DMS114 treated with DMSO at 0.1 percent for 48 hours (cell line): ENCODE measurements at regions not wholly inside any gene's neighbourhood (a gene's known extent, or its start where the extent isn't known, plus 50 kb on each side); places are given as distances from the start of the nearest gene placed in this dataset.
"Not testable (repeated sequence)": the region's sequence is repeated elsewhere in the genome, so short reads cannot be mapped to it uniquely, and the experiment has no call there.

Experiments used
- DNase-seq: peaks from one replicate; lab custom pipeline; 2025; ENCODE audit not compliant: unreplicated experiment; lab: John Stamatoyannopoulos, UW

DNA sequence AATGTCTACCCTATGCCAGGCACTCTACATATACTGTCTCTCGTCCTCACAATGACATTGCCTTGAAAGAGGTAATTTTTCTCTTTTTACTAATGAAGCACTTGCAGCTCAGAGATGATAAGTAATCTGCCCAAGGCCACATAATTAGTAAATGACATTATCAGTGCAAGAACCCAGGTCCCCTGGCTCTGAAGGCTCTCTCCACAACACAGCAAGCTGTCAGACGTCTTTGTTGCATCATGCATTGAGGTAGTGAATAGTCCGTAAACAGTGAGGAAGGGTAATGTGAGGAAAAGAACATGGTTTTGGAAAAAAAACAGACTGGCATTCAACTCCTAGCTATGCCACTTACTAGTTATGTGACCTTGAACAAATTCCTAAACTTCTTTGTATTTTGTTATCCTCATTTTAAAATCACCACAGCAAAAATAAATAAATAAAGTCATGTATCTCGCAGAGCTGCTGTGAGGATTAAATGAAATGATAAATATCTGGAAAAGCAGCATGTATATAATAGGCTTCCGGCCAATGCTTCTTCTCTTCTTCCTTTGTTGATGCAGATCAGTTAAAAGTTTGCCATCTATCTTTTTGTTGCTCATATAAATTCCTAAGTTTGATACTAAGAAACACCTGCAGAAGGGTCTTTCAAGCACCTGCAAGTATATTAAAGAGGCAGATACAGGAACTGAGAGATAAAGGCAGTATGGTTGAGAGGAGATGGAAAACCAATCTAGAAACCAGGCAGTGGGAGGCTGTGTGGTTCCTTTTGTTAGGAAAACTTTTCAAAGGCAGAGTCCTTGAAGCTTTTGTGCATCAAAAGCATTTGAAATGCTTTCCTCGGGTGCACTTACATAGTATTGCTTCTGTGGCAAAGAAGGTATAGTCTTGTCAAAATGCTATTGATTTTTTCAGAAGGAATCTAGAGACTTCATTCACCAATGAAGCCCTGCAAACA, 82.8 kb downstream of the BTG1 start:
- no peak for DNase-seq

DNA sequence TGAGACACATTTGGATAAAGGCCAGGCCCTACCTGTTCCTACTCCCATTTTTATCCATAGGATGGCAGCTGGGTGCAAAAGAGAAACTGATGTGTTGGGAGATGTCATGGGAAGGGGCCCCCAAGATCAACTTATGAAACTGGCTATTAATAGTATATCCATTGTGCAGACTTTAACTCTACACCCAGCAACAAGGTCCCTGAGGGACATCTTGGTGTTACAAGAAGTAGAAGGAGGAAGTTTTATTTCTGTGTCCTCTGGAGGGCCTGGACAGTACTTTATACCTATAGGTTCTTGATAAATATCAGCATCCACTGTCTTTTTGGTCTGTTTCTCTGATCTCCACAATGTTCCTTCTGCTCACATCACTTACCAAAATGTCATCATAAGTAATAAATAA, 84.6 kb downstream of the BTG1 start:
- DNase-seq: no peak

DNA sequence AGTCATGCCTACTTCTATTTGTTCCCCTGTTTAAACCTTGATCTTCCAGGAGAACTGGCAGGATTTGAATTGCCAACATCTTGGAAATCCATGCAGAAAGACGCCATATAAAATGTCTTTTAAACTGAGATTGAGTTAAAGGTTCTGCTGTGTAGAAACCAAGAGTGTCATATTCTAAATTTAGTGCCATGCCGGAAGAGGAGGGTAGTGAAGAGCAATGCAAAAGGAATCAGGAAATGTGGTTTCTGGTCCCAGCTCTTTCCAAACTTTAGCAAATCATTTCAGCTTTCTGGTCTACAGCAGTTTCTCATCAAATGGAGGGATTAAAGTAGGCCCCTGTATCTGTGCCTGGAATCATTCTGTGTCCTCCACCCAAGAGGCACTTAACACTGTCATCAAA, 85.7 kb downstream of the BTG1 start:
- DNase-seq: no peak

DNA sequence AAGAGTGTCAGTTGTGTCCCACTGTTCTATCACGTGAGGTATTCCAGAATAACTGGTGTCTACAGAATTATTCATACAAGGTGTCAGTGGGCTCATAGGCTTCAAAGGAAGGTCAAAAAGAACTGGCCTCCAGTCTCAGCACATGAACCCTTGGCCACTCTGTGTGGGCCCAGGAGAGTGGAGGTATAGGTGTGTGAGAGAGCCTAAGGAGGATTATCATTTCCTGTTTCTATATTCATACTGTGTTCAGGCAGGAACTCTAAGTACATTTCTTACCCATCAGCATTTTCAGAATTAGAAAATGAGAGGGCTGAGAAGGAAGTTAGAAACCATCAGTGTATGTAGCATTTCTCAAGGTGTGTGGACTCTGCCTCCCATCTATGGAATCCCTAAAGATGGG, 87.0 kb downstream of the BTG1 start:
- DNase-seq: no peak

DNA sequence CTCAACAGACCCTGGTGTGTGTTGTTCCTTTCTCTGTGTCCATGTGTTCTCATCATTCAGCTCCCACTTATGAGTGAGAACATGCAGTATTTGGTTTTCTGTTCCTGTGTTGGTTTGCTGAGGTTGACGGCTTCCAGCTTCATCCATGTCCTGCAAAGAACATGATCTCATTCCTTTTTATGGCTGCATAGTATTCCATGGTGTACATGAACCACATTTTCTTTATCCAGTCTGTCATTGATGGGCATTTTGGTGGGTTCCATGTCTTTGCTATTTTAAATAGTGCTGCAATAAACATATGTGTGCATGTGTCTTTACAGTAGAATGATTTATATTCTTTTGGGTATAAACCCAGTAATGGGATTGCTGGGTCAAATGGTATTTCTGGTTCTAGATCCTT, 88.9 kb downstream of the BTG1 start:
- DNase-seq: not testable (repeated sequence)

DNA sequence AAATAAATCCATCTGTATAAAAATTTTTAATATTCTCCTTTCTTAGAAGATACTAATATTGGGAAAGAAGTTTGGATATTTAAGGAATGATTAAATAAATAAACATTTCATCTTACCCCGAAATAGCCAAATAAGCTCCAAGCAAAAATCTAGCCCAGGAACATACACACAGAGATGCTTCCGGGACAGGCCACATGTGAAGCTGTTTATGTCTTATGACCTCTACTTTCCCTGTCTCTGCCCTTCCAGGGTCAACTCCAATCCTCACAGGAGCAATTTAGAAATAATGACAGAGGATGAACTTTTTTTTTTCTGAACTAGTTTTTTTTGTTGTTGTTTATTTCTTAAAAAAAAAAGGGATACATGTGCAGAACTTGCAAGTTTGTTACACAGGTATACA, 89.4 kb downstream of the BTG1 start:
- no peak for DNase-seq

DNA sequence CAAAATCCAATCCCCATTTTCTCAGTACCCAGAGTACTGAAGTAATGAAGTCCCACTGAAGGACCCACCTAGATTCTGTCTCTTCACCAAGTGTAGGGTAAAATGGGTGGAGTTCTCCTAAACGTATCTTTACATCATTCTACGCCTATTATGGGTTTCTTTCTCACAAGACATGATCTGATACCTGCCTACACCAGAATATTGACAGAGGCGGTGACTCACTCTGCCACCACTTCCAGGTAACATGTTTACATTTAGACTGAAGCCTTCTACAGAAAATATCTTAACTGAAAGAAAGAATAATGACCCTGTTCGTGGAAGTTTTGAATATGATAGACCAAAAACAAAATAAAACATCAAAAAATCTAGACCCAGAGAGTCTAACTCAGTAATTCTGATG, 89.8 kb downstream of the BTG1 start:
- no peak for DNase-seq

DNA sequence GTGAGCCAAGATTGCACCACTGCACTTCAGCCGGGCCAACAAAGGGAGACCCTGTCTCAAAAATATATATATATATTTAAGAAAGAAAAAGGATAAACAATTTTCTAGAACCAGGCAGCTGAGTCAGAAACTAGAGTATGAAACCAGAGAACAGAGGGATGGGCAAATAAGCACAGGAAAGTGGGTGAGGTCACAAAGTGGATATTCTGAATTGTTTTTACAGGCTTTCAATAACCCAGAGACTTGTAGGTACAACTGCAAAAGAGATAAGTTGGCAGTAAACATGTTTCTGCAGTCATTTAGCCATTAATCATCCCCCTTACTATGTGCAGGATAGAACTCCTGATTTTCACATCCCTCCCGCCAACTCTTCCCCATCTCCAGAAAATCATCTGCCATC, 94.2 kb downstream of the BTG1 start:
- DNase-seq: no peak

DNA sequence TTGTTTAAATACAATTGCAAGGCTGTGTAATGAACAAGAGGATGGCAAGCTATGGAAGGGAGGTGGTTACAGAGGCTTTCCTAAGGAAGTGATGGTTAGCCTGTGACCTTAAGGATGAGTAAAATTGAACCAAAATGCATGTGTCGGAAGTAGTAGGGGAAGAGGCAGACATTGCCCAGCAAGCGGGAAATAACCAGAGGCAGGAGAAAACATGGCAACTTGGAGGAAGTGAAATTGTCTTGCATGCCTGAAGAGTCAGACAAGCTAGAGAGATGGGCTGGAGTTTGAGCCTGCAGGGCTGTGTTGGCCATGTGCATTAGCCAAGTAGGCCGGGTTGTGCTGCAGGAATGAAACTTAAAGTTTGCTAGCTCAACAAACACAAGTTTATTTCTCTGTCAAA, 96.2 kb downstream of the BTG1 start:
- DNase-seq: no peak

DNA sequence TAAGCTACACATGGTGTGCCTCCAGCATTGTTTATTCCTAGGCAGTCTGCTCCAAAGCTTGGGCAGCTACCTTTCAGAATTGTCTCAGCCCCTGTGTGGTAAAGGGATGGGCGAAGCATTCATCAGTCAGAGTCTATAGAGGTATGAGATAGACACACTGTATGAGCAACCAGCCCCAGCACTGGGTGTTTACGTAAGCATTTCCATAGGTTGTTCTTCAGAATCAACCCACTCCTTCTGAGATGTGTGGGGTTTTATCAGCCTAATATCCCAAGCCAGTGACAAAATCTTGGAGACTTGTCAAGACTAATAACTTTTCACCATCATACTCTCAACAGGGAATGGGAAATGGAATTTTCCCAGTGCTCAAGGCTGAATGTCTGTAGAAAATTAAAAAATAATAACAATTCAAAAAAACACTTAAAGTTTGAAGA, 98.2 kb downstream of the BTG1 start:
- no peak for DNase-seq

DNA sequence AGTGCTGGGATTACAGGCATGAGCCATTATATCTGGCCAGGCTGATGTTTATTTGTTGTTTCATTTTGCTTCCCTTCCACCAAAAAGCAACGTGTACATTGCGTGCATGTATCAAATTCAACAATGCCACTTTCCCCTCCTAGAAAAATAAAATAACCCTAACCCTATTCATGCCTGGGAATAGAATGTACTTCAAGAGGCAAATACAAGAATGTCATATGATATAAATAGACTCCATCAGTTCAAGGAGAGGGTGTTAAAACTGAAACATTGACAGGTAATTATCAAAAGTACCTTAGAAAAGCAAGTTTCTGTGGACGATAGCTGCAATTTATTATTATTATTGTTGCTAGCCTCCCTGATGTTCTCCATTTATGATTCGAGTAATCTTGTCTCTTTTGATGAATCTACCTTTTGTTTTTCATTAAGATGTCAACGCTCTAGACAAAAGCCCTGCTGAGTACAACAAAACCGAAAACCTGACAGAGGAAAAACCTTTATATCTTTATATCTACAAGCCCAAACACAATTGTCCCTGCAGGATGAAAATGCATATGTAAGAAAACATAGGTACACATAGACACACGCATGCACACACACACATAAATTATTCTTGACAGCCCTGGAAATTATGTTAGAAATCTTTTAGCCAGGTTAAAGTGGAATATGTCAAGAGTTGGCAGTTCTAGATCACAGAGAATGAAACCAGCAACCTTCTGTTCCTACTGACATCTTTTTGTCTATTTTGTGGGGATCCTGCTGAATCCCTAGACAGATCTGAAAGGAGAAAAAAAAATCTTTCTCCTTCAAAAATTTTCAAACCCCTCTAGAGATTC, 98.9 kb downstream of the BTG1 start:
- DNase-seq: no peak

DNA sequence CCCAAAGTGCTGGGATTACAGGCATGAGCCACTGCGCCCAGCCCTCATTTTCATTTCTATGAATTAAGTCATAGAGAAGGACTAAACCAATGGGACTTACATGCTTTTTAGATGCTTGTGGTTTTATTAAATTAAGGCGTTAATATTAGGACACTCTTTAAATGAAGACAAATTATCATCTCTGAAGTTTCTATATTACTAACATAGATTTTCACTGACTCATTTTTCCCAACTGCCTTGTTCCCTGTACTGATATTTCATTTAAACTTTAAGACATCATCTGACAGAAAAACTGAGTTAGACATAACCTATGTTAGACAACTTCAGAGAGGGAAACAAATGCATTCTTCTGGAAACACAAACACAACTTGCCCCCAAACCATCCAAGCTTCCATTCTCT, 99.8 kb downstream of the BTG1 start:
- DNase-seq: no peak

DNA sequence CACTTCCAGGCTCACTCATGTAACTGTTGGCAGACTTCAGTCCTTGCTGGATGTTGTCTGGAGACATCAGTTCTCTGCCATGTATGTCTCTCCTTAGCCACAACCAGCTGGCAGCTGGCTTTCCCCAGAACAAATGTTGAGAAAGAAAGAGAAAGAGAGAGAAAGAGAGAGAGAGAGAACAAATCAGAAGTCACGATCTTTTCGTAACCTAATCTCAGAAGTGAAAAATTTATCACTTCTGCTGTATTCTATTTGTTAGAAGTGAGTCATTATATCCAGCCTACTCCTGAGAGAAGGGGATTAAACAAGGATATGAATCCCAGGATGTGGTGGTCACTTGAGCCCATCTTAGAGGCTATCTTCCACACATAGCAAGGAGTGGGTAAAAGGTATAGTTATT, 101.2 kb downstream of the BTG1 start:
- DNase-seq: no peak

DNA sequence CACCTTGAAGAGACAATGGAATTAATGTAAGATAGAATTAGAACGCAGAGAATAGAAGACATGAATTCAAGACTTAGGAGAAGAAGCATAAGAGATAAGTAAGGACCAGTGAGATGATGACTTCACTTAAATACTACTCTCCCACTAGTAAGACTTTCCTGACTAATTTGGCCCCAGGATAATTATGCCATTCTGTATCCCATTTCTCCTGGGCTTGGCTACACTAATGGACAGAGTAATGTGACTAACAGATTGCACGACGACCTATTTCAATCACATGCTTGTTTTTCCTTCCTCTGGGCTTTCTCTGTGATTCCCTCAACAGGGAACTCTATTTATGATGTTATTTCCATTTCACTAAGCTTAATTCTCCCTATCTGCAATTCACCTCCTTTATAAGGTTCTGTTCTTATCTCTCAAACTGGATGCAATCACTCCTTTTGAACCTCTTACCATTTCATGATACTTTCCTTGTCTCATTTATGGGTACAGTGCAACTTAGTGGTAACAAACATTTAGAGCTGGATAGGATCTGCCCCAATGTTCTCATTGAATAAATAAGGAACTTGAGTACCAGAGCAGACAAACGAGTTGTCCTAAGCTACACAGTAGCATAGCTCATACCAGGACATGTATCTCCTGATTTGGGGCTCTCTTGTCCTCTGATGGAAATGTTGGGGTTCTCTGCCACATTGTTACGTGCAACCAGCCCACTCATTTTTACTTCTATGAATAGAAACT, 102.7 kb downstream of the BTG1 start:
- no peak for DNase-seq

DNA sequence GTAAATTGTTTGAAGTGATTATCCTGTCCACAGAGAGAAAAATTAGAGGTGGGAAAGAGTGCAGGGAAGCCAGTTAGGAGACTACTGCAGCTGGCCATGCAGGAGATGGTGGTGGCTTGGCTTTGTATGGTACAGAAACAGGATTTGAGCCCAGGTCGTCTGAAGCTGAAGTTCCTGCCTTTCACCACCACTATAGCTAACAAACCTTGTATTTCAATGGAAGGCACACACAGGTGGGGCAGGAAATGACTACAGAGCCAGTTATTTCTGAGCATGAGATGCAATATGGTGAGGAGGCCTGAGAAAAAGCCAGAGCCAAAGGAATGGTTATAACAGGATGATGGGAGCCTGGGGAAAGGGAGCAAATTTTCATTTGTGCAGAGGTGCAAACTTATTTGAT, 103.9 kb downstream of the BTG1 start:
- no peak for DNase-seq

DNA sequence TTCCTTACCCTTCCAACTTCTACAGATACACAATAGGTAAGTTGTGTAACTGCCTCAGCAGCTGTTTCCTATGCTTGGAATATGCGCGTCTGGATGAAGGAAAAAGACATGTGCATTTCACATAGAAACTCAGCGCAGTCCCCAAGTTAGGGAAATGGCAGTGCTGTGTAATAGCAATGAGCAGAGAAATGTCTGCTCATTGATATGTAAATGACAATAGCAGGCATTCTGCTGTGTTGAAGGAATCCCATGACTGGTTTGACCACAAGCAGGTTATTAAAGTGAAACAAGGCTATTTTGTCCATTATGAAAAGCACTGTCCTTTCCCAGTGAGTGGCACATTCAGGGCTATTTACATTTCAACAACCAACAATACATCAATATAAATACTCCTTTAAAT, 106.6 kb downstream of the BTG1 start:
- no peak for DNase-seq

DNA sequence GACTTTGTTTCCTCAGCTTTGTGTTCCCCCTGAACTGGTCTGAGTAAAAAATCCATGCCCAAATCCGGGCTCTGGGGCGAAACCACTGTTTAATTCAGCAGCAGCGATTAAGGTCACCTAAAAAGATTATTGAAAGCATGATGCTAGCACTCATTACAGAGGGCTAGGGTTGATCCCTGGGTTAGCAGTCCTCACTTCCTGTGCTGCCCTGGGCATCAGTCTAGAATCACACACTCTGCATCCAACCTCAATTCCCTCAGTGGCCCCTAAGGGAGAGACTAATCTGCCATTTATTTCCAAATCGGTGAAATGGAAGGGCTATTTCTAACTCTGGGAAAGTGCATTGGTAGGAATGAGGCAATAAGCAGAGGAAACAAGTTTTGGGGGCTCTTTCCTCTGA, 107.2 kb downstream of the BTG1 start:
- DNase-seq: no peak

DNA sequence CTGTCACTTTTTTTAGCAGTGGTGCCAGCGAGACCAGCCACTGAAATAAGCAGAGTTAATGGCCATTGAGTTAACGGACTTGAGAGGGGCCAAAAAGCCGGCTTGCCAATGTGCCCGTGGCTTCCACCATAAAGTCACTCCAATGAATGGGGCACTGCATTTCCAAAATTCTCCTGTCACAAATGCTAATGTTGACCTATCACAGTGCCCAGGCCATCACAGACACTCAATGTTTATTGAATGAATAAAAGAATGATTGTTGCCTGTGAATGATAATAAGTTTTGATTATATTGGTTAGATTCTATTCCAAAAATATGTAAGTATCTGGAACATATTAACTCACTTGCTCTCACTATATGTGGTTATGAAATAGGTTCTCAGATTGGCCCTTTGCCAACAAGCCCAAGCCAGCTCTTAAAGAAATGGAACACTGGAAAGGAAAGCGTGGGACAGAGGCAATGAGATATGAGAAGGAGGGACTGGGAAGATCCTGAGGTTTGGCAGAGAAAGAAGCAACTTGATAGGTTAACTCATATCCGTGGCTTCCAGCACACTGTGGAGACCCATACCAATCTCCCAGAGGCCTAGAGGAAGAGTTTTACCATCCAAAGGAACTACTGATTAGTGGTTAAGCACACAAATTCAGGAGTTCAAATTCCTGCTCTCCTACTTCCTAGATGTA, 108.7 kb downstream of the BTG1 start:
- no peak for DNase-seq

DNA sequence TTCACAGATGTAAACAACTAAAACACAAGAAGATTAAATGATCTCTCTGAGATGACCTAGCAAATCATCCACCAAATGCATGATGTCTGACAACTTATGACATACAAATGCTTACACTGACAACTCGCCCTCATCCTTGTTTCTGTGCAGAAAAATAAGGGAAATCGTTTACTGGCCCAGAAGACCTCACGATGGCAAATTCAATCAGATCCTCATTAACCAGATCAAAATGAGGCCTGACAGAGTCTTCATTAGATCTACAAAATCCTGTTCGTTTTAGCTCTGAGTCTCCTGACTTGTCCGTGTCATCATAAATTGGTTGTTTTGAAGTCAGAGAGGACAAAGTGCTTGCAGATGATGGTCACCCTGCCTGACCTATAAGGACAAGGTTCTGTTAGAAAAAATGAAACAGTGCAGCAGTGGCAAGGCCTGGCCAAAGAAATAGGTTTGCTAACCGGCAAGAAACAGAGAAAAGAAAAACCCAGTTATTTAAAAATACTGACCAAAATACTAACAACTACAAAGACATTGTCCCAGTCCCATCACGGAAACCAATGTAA, 109.5 kb downstream of the BTG1 start:
- DNase-seq: no peak

DNA sequence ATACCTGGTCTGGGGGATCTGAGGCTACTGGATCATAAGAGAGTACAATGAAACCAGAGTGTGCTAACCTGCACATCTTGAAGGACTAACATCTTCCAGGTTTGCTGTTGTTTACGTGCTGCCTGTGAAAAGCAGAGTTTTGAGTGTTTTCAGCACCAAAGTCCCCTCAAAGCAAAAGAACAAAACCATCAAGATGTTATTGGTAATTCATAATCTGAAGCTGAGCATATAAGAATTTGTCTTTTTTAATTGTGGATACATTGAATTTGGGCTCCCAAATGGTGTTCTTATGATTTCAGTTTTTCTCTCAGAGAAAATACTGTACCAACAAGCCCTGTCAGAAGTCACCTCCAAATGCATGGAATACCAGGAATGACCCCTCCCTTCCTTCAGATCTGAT, 110.2 kb downstream of the BTG1 start:
- no peak for DNase-seq
